ENCODE measurements at regions not wholly inside any gene's neighbourhood (a gene's known extent, or its start where the extent isn't known, plus 50 kb on each side); places are given as distances from the start of the nearest gene placed in this dataset.

- H2AFZ ChIP-seq (ENCODE audit: low read depth) = no peak overlapping the region
- H3K4me3 ChIP-seq (IDR thresholded peaks at IDR 0.05; ENCODE audit: insufficient read depth, low read depth, low read length) = no peak overlapping the region
- H3K27me3 ChIP-seq (ENCODE audit: insufficient read depth, low read depth) = no peaks in the 10 kb centered on the region
- H3K9ac ChIP-seq = no peak overlapping the region
- no peak overlapping the region for H3K4me2 ChIP-seq
- peak; percentile 60 for TF ChIP-seq CTCF (conservative IDR thresholded peaks at IDR 0.05; ENCODE audit: low read depth, low read length)
- H3K36me3 ChIP-seq (ENCODE audit: insufficient read depth) = no peaks in the 10 kb centered on the region
- no peaks in the 10 kb centered on the region for H4K20me1 ChIP-seq (ENCODE audit: insufficient read depth)
- no peaks in the 10 kb centered on the region for H3K79me2 ChIP-seq (ENCODE audit: insufficient read depth, low read depth)
- no peaks in the 10 kb centered on the region for H3K4me1 ChIP-seq (ENCODE audit: low read depth, poor library complexity, severe bottlenecking)
- no peak overlapping the region for H3K27ac ChIP-seq
Measured at GRCh38 chr1:62962901-62963776, 179.2 kb downstream of the ATG4C start.

- Histone ChIP-seq H3K4me3 (IDR thresholded peaks at IDR 0.05; ENCODE audit: insufficient read depth, low read depth, low read length) (no peak overlapping the region), H3K27ac (no peak overlapping the region), H3K27me3 (ENCODE audit: insufficient read depth, low read depth) (no peaks in the 10 kb centered on the region), H2AFZ (ENCODE audit: low read depth) (no peak overlapping the region), H4K20me1 (ENCODE audit: insufficient read depth) (no peaks in the 10 kb centered on the region), H3K4me1 (ENCODE audit: low read depth, poor library complexity, severe bottlenecking) (no peaks in the 10 kb centered on the region), H3K9ac (no peak overlapping the region), H3K79me2 (ENCODE audit: insufficient read depth, low read depth) (no peaks in the 10 kb centered on the region), H3K36me3 (ENCODE audit: insufficient read depth) (no peaks in the 10 kb centered on the region), H3K4me2 (no peak overlapping the region)
- no peak for TF ChIP-seq CTCF (conservative IDR thresholded peaks at IDR 0.05; ENCODE audit: low read depth, low read length)
Measured at GRCh38 chr1:62964141-62964540, 180.2 kb downstream of the ATG4C start.

- no peaks in the 10 kb centered on the region for H3K36me3 ChIP-seq (ENCODE audit: insufficient read depth)
- no peak overlapping the region for H3K4me3 ChIP-seq (IDR thresholded peaks at IDR 0.05; ENCODE audit: insufficient read depth, low read depth, low read length)
- no peak overlapping the region for H3K4me2 ChIP-seq
- TF ChIP-seq CTCF (conservative IDR thresholded peaks at IDR 0.05; ENCODE audit: low read depth, low read length) = no peak
- no peak overlapping the region for H3K27ac ChIP-seq
- no peak overlapping the region for H3K9ac ChIP-seq
- no peaks in the 10 kb centered on the region for H4K20me1 ChIP-seq (ENCODE audit: insufficient read depth)
- no peaks in the 10 kb centered on the region for H3K4me1 ChIP-seq (ENCODE audit: low read depth, poor library complexity, severe bottlenecking)
- no peak overlapping the region for H2AFZ ChIP-seq (ENCODE audit: low read depth)
- no peaks in the 10 kb centered on the region for H3K27me3 ChIP-seq (ENCODE audit: insufficient read depth, low read depth)
- no peaks in the 10 kb centered on the region for H3K79me2 ChIP-seq (ENCODE audit: insufficient read depth, low read depth)
Measured at GRCh38 chr1:62967031-62967430, 183.1 kb downstream of the ATG4C start.

- H3K9ac ChIP-seq = no peak overlapping the region
- H3K27ac ChIP-seq = no peak overlapping the region
- TF ChIP-seq CTCF (conservative IDR thresholded peaks at IDR 0.05; ENCODE audit: low read depth, low read length) = no peak
- no peak overlapping the region for H3K4me2 ChIP-seq
- no peaks in the 10 kb centered on the region for H3K36me3 ChIP-seq (ENCODE audit: insufficient read depth)
- no peak overlapping the region for H2AFZ ChIP-seq (ENCODE audit: low read depth)
- H3K4me3 ChIP-seq (IDR thresholded peaks at IDR 0.05; ENCODE audit: insufficient read depth, low read depth, low read length) = no peak overlapping the region
- H3K79me2 ChIP-seq (ENCODE audit: insufficient read depth, low read depth) = no peaks in the 10 kb centered on the region
- no peaks in the 10 kb centered on the region for H3K4me1 ChIP-seq (ENCODE audit: low read depth, poor library complexity, severe bottlenecking)
- no peaks in the 10 kb centered on the region for H4K20me1 ChIP-seq (ENCODE audit: insufficient read depth)
- H3K27me3 ChIP-seq (ENCODE audit: insufficient read depth, low read depth) = no peaks in the 10 kb centered on the region
Measured at GRCh38 chr1:62977366-62977765, 193.4 kb downstream of the ATG4C start.

All from KMS-11 (cell line).